GM12891 (cell line): ENCODE measurements at regions not wholly inside any gene's neighbourhood (a gene's known extent, or its start where the extent isn't known, plus 50 kb on each side); places are given as distances from the start of the nearest gene placed in this dataset.

ENCODE experiments used
- DNase-seq: peaks from one replicate; pipeline ENCODE4 v3.0.0; 2011; ENCODE audit warnings: low spot score; ENCODE audit not compliant: insufficient read length
- FAIRE-seq: peaks from 2 replicates; lab custom pipeline; 2011; peaks lifted over from hg19 to GRCh38; lab: Jason Lieb, UNC
- PAX5 ChIP-seq: IDR thresholded peaks from 2 replicates; pipeline ENCODE4 v1.6.1; 2011; ENCODE audit warnings: low read length, moderate library complexity, mild to moderate bottlenecking; ENCODE audit not compliant: insufficient read depth, severe bottlenecking
- POLR2A ChIP-seq: IDR thresholded peaks from 2 replicates; pipeline ENCODE4 v1.6.1; 2011; ENCODE audit warnings: low read depth, low read length, control low read depth
- POLR2AphosphoS5 ChIP-seq: IDR thresholded peaks from 2 replicates; pipeline ENCODE4 v1.6.1; 2011; ENCODE audit warnings: low read depth, low read length, control low read depth
- POU2F2 ChIP-seq: IDR thresholded peaks from 2 replicates; pipeline ENCODE4 v1.6.1; 2011; ENCODE audit warnings: low read depth, mild to moderate bottlenecking, control low read depth, low read length, moderate library complexity
- SPI1 ChIP-seq: IDR thresholded peaks from 2 replicates; pipeline ENCODE4 v1.6.1; 2011; ENCODE audit warnings: low read depth, low read length, control low read depth
- TAF1 ChIP-seq: IDR thresholded peaks from 2 replicates; pipeline ENCODE4 v1.6.1; 2011; ENCODE audit warnings: low read depth, low read length, control low read depth

DNA sequence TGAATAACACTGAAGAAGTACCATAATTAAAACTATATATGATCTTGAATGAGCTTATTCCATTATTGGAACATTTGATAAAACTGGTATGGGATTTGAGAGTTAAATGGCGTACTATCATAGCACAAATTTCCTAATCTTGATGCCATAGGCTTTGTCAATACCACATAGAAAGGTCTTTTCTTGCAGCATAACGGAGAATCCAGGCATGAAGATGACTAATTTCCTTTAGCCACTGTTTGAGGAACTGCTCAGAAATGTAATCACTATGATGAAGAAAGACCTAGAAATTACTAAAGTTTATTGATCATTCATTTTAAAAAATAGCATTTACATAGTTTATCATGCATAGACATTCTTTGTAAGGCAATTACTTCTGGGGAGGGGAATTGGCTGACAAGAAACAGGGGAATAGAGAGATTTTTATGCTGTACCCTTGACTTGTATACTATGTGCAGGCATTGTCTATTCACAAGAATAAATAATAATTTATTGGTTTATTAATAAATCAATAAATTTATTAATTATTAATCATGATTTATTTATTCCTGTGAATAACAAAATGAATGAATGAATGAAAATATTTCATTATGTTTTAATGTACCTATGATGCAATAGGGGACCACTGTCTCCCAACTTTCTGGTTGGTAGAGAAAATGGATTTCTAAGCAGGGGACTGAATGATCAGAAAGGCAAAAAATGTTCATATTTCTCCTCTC, 2676.6 kb downstream of the PCDH9 start:
- TF ChIP-seq SPI1 (no peak), POLR2AphosphoS5 (no peak), POU2F2 (no peak), POLR2A (no peak), TAF1 (no peak), PAX5 (no peak)
- FAIRE-seq, result no peak
- DNase-seq, result no peak

DNA sequence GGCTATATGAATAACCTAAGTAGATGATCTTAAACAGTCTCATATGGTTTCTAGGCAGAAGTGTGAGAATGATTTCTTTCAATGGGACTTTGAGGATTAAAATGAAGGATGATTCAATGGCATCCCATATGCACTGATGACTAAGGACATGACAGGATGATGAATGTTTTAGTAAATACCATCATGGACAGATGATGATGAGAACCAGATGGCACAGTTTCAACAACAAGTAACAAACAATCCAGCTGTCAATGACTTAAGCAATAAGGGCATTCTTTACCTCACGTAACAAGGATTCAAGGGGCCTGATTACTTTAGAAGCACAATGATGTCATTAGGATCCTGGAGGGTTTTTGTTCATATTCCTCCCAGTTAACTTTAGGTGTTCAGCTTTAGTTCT, 2678.4 kb downstream of the PCDH9 start:
- FAIRE-seq (no peak), DNase-seq (no peak)
- TF ChIP-seq POLR2A, result no peak
- no peak for TF ChIP-seq POU2F2
- no peak for TF ChIP-seq POLR2AphosphoS5
- TF ChIP-seq TAF1, result no peak

DNA sequence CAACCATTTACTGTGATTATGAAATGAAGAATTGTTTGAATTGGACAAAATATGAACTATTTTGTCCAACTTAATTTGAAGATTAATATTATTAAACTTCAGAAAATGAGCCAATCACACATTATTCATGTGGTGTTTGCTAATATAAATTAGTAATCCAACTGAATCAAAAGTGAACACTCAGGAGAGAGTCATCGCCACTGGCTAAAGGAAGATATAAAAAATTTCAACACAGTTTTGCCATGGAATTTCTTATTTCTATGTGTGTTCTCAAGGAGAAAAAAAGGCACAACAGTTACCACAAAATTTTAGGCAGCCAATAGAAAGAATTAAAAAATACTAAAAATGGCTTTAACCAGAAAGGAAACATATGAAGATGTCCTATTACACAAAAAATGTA, 2683.8 kb downstream of the PCDH9 start:
- TF ChIP-seq SPI1 (no peak), PAX5 (no peak), POU2F2 (no peak), TAF1 (no peak), POLR2AphosphoS5 (no peak), POLR2A (no peak)
- FAIRE-seq (no peak), DNase-seq (no peak)

DNA sequence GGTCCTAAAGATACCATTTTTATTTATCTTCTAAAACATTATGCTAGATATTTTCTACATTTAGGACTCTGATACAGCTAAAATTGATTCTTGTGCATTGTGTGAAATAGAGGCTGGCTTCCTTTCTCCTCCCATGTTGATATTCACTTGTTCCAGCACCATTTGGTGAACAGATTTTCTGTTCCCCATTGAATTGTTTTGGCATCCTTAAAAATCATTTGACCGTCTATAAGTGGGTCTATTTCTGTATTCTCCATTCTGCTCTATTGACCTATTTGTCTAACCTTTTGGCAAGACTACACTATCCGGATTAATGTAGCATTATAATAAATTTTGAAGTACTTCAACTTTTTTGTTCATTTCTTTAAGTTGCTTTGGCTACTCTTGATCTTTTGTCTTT, 2689.2 kb downstream of the PCDH9 start:
- FAIRE-seq, result no peak
- no peak for TF ChIP-seq TAF1
- no peak for TF ChIP-seq PAX5
- TF ChIP-seq SPI1, result no peak
- TF ChIP-seq POLR2AphosphoS5, result no peak
- TF ChIP-seq POU2F2, result no peak
- TF ChIP-seq POLR2A, result no peak
- DNase-seq, result no peak

DNA sequence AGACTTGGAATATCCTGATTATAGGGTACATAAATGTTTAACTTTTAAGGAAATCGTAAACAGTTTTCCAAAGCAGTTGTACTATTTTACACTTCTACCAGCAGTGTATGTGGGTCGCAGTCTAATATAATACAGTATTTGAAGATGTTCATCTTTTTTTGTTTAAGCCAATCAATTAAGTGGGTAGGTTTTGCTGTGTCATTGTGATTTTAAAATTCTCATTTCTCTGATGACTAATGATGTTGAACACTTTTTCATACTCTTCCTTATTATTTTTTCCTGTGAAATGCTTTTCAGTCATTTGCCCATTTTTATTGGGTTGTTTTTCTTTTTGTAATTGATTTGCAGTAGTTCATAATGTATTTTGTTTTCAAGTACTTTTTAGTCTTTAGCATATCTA, 2689.7 kb downstream of the PCDH9 start:
- TF ChIP-seq POU2F2 (no peak), POLR2AphosphoS5 (no peak), POLR2A (no peak), SPI1 (no peak), TAF1 (no peak), PAX5 (no peak)
- no peak for FAIRE-seq
- no peak for DNase-seq

DNA sequence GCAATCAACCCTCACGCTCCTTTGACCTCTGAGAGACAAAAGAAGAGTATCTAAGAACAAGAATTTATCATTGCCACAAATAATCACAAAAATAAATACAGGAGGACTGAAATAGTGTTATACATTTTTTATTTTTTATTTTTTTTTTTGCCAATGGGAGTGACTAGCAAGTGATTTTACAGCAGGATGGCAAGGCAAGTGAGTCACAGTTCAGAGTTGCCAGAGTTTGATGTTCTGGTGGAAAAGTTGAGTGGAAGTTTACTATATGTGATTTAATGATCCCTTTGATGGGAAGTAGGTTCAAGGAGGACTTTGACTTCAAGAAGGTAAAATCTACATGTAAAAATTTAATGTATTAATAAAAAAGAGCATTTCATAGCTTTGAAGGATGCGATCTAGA, 2691.4 kb downstream of the PCDH9 start:
- DNase-seq (no peak), FAIRE-seq (no peak)
- no peak for TF ChIP-seq POU2F2
- TF ChIP-seq POLR2A, result no peak
- TF ChIP-seq SPI1, result no peak
- no peak for TF ChIP-seq TAF1
- no peak for TF ChIP-seq PAX5
- TF ChIP-seq POLR2AphosphoS5, result no peak

- FAIRE-seq (no peak), DNase-seq (no peak)
- TF ChIP-seq POLR2A (no peak), POLR2AphosphoS5 (no peak), POU2F2 (no peak), TAF1 (no peak), PAX5 (no peak), SPI1 (no peak)
Measured at GRCh38 chr13:64534302-64534701, 2695.8 kb downstream of the PCDH9 start.

DNA sequence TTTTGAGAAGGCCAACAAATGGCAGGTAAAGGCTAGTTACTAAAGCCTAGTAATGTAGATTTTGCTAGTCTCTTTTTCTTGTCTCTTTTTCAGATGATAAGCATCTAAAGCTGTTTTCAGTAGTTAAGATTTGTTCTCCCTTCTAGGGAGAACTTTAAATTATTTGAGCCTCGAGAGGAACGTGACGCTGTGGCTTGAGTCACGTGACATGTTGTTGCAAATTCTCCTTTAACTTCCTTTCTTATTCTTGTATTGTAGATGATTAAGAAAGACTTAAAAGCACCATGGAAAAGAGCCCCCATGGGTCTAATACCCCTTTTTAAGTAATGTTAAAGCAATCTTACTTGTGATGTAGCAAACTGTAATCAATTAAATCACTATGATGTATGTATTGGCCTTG, 2698.7 kb downstream of the PCDH9 start:
- FAIRE-seq, result no peak
- no peak for TF ChIP-seq SPI1
- TF ChIP-seq POLR2AphosphoS5, result no peak
- no peak for TF ChIP-seq POLR2A
- TF ChIP-seq TAF1, result no peak
- TF ChIP-seq PAX5, result no peak
- no peak for TF ChIP-seq POU2F2

GRCh38 chr13:64529874-64530485, 2700.2 kb downstream of the PCDH9 start:
- DNase-seq (peak; percentile 2), FAIRE-seq (no peak)
- no peak for TF ChIP-seq SPI1
- TF ChIP-seq TAF1, result no peak
- TF ChIP-seq POLR2AphosphoS5, result no peak
- no peak for TF ChIP-seq POU2F2
- TF ChIP-seq POLR2A, result no peak
- TF ChIP-seq PAX5, result no peak

More for the DNA sequence above, 2698.7 kb downstream of the PCDH9 start:
- DNase-seq, result no peak
